ENCODE measurements at regions not wholly inside any gene's neighbourhood (a gene's known extent, or its start where the extent isn't known, plus 50 kb on each side); places are given as distances from the start of the nearest gene placed in this dataset.

DNA sequence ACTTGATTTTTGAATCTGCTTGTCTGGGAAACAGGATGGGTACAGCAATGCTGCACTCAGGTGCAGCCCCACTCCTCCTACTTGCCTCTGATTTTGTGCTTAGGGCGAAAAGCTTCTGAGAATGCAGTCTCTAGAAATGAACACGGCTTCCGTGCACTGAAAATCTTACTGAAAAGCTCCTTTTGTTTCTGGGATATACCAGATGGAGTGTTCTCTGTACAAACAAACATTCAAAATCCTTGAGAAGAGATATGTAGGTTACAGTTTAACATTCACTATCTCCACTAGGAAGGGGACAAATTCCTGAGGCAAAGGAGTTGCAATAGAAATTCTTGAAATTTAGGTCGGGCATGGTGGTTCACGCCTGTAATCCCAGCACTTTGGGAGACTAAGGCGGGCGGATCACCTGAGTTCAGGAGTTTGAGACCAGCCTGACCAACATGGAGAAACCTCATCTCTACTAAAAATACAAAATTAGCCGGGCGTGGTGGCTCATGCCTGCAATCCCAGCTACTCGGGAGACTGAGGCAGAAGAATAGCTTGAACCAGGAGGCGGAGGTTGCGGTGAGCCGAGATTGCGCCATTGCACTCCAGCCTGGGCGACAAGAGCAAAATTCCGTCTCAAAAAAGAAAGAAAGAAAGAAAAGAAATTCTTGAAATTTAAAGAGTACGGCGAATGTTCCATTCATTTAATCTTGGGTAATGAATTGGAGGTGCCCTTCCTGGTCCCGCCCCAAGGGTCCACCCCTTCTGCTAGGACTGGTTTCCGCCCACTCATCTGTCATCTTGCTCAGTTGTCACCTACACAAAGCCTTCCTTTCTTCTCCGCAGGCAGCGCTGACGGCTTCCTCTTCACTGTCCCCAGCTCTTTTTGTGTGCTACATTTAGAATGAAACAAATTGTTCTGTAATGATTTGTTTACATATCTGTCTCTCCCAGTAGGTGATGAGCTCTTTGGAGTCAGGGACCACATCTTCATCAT lies 92.4 kb downstream of the SOCS6 start:
- TF ChIP-seq, protein P1, sequence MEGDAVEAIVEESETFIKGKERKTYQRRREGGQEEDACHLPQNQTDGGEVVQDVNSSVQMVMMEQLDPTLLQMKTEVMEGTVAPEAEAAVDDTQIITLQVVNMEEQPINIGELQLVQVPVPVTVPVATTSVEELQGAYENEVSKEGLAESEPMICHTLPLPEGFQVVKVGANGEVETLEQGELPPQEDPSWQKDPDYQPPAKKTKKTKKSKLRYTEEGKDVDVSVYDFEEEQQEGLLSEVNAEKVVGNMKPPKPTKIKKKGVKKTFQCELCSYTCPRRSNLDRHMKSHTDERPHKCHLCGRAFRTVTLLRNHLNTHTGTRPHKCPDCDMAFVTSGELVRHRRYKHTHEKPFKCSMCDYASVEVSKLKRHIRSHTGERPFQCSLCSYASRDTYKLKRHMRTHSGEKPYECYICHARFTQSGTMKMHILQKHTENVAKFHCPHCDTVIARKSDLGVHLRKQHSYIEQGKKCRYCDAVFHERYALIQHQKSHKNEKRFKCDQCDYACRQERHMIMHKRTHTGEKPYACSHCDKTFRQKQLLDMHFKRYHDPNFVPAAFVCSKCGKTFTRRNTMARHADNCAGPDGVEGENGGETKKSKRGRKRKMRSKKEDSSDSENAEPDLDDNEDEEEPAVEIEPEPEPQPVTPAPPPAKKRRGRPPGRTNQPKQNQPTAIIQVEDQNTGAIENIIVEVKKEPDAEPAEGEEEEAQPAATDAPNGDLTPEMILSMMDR (IDR thresholded peaks at IDR 0.05): no peak
